ENCODE measurements at regions not wholly inside any gene's neighbourhood (a gene's known extent, or its start where the extent isn't known, plus 50 kb on each side); places are given as distances from the start of the nearest gene placed in this dataset.

- no peak for TF ChIP-seq CTCF (IDR thresholded peaks at IDR 0.05)
- TF ChIP-seq POLR2A (IDR thresholded peaks at IDR 0.05) = no peak
- TF ChIP-seq POLR2AphosphoS5 (IDR thresholded peaks at IDR 0.05) = no peak
- no peak for TF ChIP-seq EP300 (IDR thresholded peaks at IDR 0.05; ENCODE audit: low read depth)
Measured at GRCh38 chr1:95620076-95620475, 386.1 kb downstream of the RWDD3 start.
